ENCODE measurements at regions not wholly inside any gene's neighbourhood (a gene's known extent, or its start where the extent isn't known, plus 50 kb on each side); places are given as distances from the start of the nearest gene placed in this dataset.

DNA sequence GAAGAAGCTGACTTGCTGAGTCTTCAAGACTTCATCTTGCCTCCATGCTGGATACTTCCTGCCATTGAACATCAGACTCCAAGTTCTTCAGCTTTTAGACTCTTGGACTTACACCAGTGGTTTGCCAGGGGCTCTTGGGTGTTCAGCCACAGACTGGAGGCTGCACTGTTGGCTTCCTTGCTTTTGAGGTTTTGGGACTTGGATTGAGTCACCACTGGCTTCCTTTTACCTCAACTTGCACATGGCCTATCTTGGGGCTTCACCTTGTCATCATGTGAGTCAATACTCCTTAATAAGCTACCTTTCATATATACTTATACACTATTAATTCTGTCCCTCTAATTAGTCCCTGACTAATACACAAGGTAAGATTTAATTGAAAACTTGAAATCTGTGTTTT, 361.7 kb upstream of the SEMA3C start:
- Histone ChIP-seq H3K4me1 (ENCODE audit: insufficient read depth, low read length) (no peaks in the 10 kb centered on the region), H3K36me3 (ENCODE audit: insufficient read depth, low read length) (no peaks in the 10 kb centered on the region), H3K9me3 (ENCODE audit: control insufficient read depth in 1 of 2, low read length in 2 of 2) (no peaks in the 10 kb centered on the region), H3K27me3 (ENCODE audit: insufficient read depth, low read length) (no peaks in the 10 kb centered on the region), H3K27ac (ENCODE audit: low read depth, low read length) (no peak overlapping the region), H3K4me3 (ENCODE audit: low read length in 2 of 2) (no peak overlapping the region)
- DNase-seq = no peak
- ChIA-PET POLR2A (ENCODE audit: partially characterized antibody) (no interaction called here), CTCF (ENCODE audit: partially characterized antibody) (no interaction called here)
- H3K36me3 Mint-ChIP-seq = no peaks in the 10 kb centered on the region
- no peaks in the 10 kb centered on the region for H3K27me3 Mint-ChIP-seq
- no peaks in the 10 kb centered on the region for H3K4me1 Mint-ChIP-seq
- H3K27ac Mint-ChIP-seq = no peak overlapping the region
- intact Hi-C loops (cut with micrococcal nuclease) = no loop called here
- H3K4me3 Mint-ChIP-seq = no peak overlapping the region
- peaks cover 0 to 28% (median 14%) of the 10 kb centered on the region in 8 donors for H3K9me3 Mint-ChIP-seq

GRCh38 chr7:81277691-81278090, 358.8 kb upstream of the SEMA3C start:
- POLR2A ChIA-PET (ENCODE audit: partially characterized antibody) = no interaction called here
- intact Hi-C loops (cut with micrococcal nuclease) = no loop called here
- no peaks in the 10 kb centered on the region for H3K36me3 ChIP-seq (ENCODE audit: insufficient read depth, low read length)
- no peaks in the 10 kb centered on the region for H3K4me1 ChIP-seq (ENCODE audit: insufficient read depth, low read length)
- H3K27ac ChIP-seq (ENCODE audit: low read depth, low read length) = no peak overlapping the region
- CTCF ChIA-PET (ENCODE audit: partially characterized antibody) = no interaction called here
- H3K27me3 ChIP-seq (ENCODE audit: insufficient read depth, low read length) = no peaks in the 10 kb centered on the region
- no peaks in the 10 kb centered on the region for H3K9me3 ChIP-seq (ENCODE audit: control insufficient read depth in 1 of 2, low read length in 2 of 2)
- Mint-ChIP-seq H3K4me3 (no peak overlapping the region), H3K27me3 (no peaks in the 10 kb centered on the region), H3K9me3 (peaks cover 0 to 27% (median 14%) of the 10 kb centered on the region in 8 donors), H3K36me3 (no peaks in the 10 kb centered on the region), H3K27ac (no peak overlapping the region), H3K4me1 (no peaks in the 10 kb centered on the region)
- DNase-seq = no peak
- H3K4me3 ChIP-seq (ENCODE audit: low read length in 2 of 2) = no peak overlapping the region

- ChIA-PET CTCF (ENCODE audit: partially characterized antibody) (no interaction called here), POLR2A (ENCODE audit: partially characterized antibody) (no interaction called here)
- no peaks in the 10 kb centered on the region for H3K4me1 ChIP-seq (ENCODE audit: insufficient read depth, low read length)
- DNase-seq = no peak
- H3K9me3 ChIP-seq (ENCODE audit: control insufficient read depth in 1 of 2, low read length in 2 of 2) = no peaks in the 10 kb centered on the region
- H3K4me3 ChIP-seq (ENCODE audit: low read length in 2 of 2) = no peak overlapping the region
- peaks cover 0 to 19% (median 8%) of the 10 kb centered on the region in 8 donors for H3K9me3 Mint-ChIP-seq
- no peak overlapping the region for H3K27ac ChIP-seq (ENCODE audit: low read depth, low read length)
- H3K27ac Mint-ChIP-seq = no peak overlapping the region
- no peaks in the 10 kb centered on the region for H3K36me3 ChIP-seq (ENCODE audit: insufficient read depth, low read length)
- no peaks in the 10 kb centered on the region for H3K27me3 Mint-ChIP-seq
- no peaks in the 10 kb centered on the region for H3K27me3 ChIP-seq (ENCODE audit: insufficient read depth, low read length)
- intact Hi-C loops (cut with micrococcal nuclease) = no loop called here
- H3K4me1 Mint-ChIP-seq = no peaks in the 10 kb centered on the region
- no peak overlapping the region for H3K4me3 Mint-ChIP-seq
- H3K36me3 Mint-ChIP-seq = no peaks in the 10 kb centered on the region
Observed at GRCh38 chr7:81273601-81274397, 354.9 kb upstream of the SEMA3C start.

DNA sequence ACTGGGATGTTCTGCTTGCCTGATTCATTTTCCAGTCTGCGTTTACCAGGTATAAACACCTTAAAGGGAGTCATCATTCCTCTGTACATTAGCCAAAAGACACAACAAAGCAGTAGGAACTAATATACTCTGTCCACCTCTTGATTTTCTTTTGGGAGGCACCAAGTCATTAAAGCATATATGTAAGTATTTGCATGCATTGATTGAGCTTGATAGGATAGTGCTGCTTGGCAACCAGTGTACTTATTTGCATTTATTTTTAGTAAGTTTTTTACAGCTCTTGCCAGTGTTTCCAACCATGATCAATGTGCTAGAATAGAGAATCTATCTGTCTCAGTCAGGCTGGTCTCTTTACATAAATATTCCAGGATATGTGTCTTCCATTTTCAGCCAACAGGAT, 353.3 kb upstream of the SEMA3C start:
- H3K4me1 Mint-ChIP-seq = no peaks in the 10 kb centered on the region
- no peak overlapping the region for H3K4me3 Mint-ChIP-seq
- POLR2A ChIA-PET (ENCODE audit: partially characterized antibody) = no interaction called here
- H3K4me3 ChIP-seq (ENCODE audit: low read length in 2 of 2) = no peak overlapping the region
- CTCF ChIA-PET (ENCODE audit: partially characterized antibody) = no interaction called here
- no peaks in the 10 kb centered on the region for H3K27me3 ChIP-seq (ENCODE audit: insufficient read depth, low read length)
- no peaks in the 10 kb centered on the region for H3K36me3 ChIP-seq (ENCODE audit: insufficient read depth, low read length)
- H3K9me3 Mint-ChIP-seq = peaks cover 0 to 26% (median 8%) of the 10 kb centered on the region in 8 donors
- H3K36me3 Mint-ChIP-seq = no peaks in the 10 kb centered on the region
- H3K27ac ChIP-seq (ENCODE audit: low read depth, low read length) = no peak overlapping the region
- H3K9me3 ChIP-seq (ENCODE audit: control insufficient read depth in 1 of 2, low read length in 2 of 2) = no peaks in the 10 kb centered on the region
- no peaks in the 10 kb centered on the region for H3K27me3 Mint-ChIP-seq
- H3K27ac Mint-ChIP-seq = no peak overlapping the region
- H3K4me1 ChIP-seq (ENCODE audit: insufficient read depth, low read length) = no peaks in the 10 kb centered on the region
- no peak for DNase-seq
- intact Hi-C loops (cut with micrococcal nuclease) = no loop called here

DNA sequence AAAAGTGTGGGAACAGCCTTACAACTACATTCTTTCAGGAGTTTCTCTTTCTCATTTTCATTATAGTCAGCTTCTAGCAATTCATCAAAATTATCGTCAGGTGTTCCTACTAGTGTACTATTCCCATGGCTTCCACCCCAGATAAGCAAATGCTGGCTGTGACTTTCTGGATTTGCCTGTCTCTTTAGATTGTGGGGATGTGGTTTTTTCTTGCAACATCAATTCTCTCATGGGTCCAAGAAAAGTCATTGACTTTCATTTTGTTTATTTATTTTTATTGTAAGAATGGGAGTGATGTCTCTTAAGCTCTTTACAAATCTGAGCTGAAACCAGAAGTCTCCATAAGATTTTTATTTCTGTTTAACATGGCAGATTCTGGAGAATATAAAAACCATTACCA, 349.7 kb upstream of the SEMA3C start:
- ChIA-PET POLR2A (ENCODE audit: partially characterized antibody) (no interaction called here), CTCF (ENCODE audit: partially characterized antibody) (no interaction called here)
- Histone ChIP-seq H3K36me3 (ENCODE audit: insufficient read depth, low read length) (no peaks in the 10 kb centered on the region), H3K27ac (ENCODE audit: low read depth, low read length) (no peak overlapping the region), H3K4me3 (ENCODE audit: low read length in 2 of 2) (no peak overlapping the region), H3K9me3 (ENCODE audit: control insufficient read depth in 1 of 2, low read length in 2 of 2) (no peaks in the 10 kb centered on the region), H3K4me1 (ENCODE audit: insufficient read depth, low read length) (no peaks in the 10 kb centered on the region), H3K27me3 (ENCODE audit: insufficient read depth, low read length) (no peaks in the 10 kb centered on the region)
- intact Hi-C loops (cut with micrococcal nuclease) = no loop called here
- Mint-ChIP-seq H3K4me1 (no peaks in the 10 kb centered on the region), H3K4me3 (no peak overlapping the region), H3K36me3 (no peaks in the 10 kb centered on the region), H3K9me3 (peaks cover 0 to 22% (median 3%) of the 10 kb centered on the region in 8 donors), H3K27ac (no peak overlapping the region), H3K27me3 (no peaks in the 10 kb centered on the region)
- DNase-seq = no peak

- no peaks in the 10 kb centered on the region for H3K4me1 Mint-ChIP-seq
- no peak for DNase-seq
- no peak overlapping the region for H3K27ac Mint-ChIP-seq
- Histone ChIP-seq H3K4me3 (ENCODE audit: low read length in 2 of 2) (no peak overlapping the region), H3K9me3 (ENCODE audit: control insufficient read depth in 1 of 2, low read length in 2 of 2) (no peaks in the 10 kb centered on the region), H3K27me3 (ENCODE audit: insufficient read depth, low read length) (no peaks in the 10 kb centered on the region), H3K27ac (ENCODE audit: low read depth, low read length) (no peak overlapping the region), H3K4me1 (ENCODE audit: insufficient read depth, low read length) (no peaks in the 10 kb centered on the region), H3K36me3 (ENCODE audit: insufficient read depth, low read length) (no peaks in the 10 kb centered on the region)
- ChIA-PET POLR2A (ENCODE audit: partially characterized antibody) (no interaction called here), CTCF (ENCODE audit: partially characterized antibody) (no interaction called here)
- H3K36me3 Mint-ChIP-seq = no peaks in the 10 kb centered on the region
- no peaks in the 10 kb centered on the region for H3K27me3 Mint-ChIP-seq
- H3K9me3 Mint-ChIP-seq = peaks cover 0 to 23% (median 3%) of the 10 kb centered on the region in 8 donors
- no peak overlapping the region for H3K4me3 Mint-ChIP-seq
- intact Hi-C loops (cut with micrococcal nuclease) = no loop called here
Observed at GRCh38 chr7:81267508-81267907, 348.7 kb upstream of the SEMA3C start.

- no peaks in the 10 kb centered on the region for H3K9me3 ChIP-seq (ENCODE audit: control insufficient read depth in 1 of 2, low read length in 2 of 2)
- Mint-ChIP-seq H3K4me1 (no peaks in the 10 kb centered on the region), H3K27me3 (no peaks in the 10 kb centered on the region), H3K36me3 (no peaks in the 10 kb centered on the region), H3K9me3 (peaks cover 0 to 25% (median 10%) of the 10 kb centered on the region in 8 donors), H3K27ac (no peak overlapping the region), H3K4me3 (no peak overlapping the region)
- CTCF ChIA-PET (ENCODE audit: partially characterized antibody) = no interaction called here
- intact Hi-C loops (cut with micrococcal nuclease) = no loop called here
- H3K27me3 ChIP-seq (ENCODE audit: insufficient read depth, low read length) = no peaks in the 10 kb centered on the region
- POLR2A ChIA-PET (ENCODE audit: partially characterized antibody) = no interaction called here
- no peaks in the 10 kb centered on the region for H3K36me3 ChIP-seq (ENCODE audit: insufficient read depth, low read length)
- DNase-seq = no peak
- no peak overlapping the region for H3K27ac ChIP-seq (ENCODE audit: low read depth, low read length)
- no peaks in the 10 kb centered on the region for H3K4me1 ChIP-seq (ENCODE audit: insufficient read depth, low read length)
- H3K4me3 ChIP-seq (ENCODE audit: low read length in 2 of 2) = no peak overlapping the region
Observed at GRCh38 chr7:81264116-81264515, 345.3 kb upstream of the SEMA3C start.

- CTCF ChIA-PET (ENCODE audit: partially characterized antibody) = no interaction called here
Observed at GRCh38 chr7:81260152-81260551, 341.3 kb upstream of the SEMA3C start.

More at GRCh38 chr7:81260152-81260551, 341.3 kb upstream of the SEMA3C start:
- Mint-ChIP-seq H3K9me3 (peaks cover 0 to 28% (median 12%) of the 10 kb centered on the region in 8 donors), H3K4me1 (no peaks in the 10 kb centered on the region), H3K27me3 (no peaks in the 10 kb centered on the region), H3K27ac (no peak overlapping the region), H3K36me3 (no peaks in the 10 kb centered on the region), H3K4me3 (no peak overlapping the region)
- intact Hi-C loops (cut with micrococcal nuclease) = no loop called here
- Histone ChIP-seq H3K27ac (ENCODE audit: low read depth, low read length) (no peak overlapping the region), H3K27me3 (ENCODE audit: insufficient read depth, low read length) (no peaks in the 10 kb centered on the region), H3K4me1 (ENCODE audit: insufficient read depth, low read length) (no peaks in the 10 kb centered on the region), H3K36me3 (ENCODE audit: insufficient read depth, low read length) (no peaks in the 10 kb centered on the region), H3K4me3 (ENCODE audit: low read length in 2 of 2) (no peak overlapping the region), H3K9me3 (ENCODE audit: control insufficient read depth in 1 of 2, low read length in 2 of 2) (no peaks in the 10 kb centered on the region)
- POLR2A ChIA-PET (ENCODE audit: partially characterized antibody) = no interaction called here
- DNase-seq = no peak

Measured in CD4-positive, alpha-beta memory T cell (primary cell).